HepG2 (cell line): ENCODE measurements at regions not wholly inside any gene's neighbourhood (a gene's known extent, or its start where the extent isn't known, plus 50 kb on each side); places are given as distances from the start of the nearest gene placed in this dataset.

ENCODE experiments used
- ATAC-seq: fragments of 200-7000 bp; cut with Tn5 transposase; 3 replicates; pipeline ENCODE4 v1.9.1; 2020; ENCODE audit warnings: mild to moderate bottlenecking, moderate library complexity
- BruUV-seq: library from RNA; stranded (reverse); fragments of 400-500 nt; replicated peaks from 2 replicates; lab custom pipeline; 2021; lab: Mats Ljungman, UMichigan
- CTCF ChIA-PET: fragments of 300-600 bp; formaldehyde crosslinking; extraction: SDS; loops from one replicate; lab custom pipeline; 2021; ENCODE audit warnings: low total read pairs, inconsistent platforms, low intra/inter-chr PET ratio; lab: Yijun Ruan, JAX
- POLR2A ChIA-PET: fragments of 350-600 bp; sonication (Branson Sonifier 250); formaldehyde crosslinking; loops from one replicate; lab custom pipeline; 2020; ENCODE audit warnings: antibody characterized with exemption, inconsistent platforms; lab: Yijun Ruan, JAX
- DNase-seq: peaks from one replicate; pipeline ENCODE4 v3.0.0-alpha.2; 2015; ENCODE audit warnings: low spot score
- FAIRE-seq: peaks from 3 replicates; lab custom pipeline; 2011; peaks lifted over from hg19 to GRCh38; lab: Jason Lieb, UNC
- H2AFZ ChIP-seq: one replicate; pipeline ENCODE4 v1.6.1; 2011; ENCODE audit warnings: low read length, inconsistent platforms
- H3K27ac ChIP-seq: fragments of 300-600 bp; 3 replicates; pipeline ENCODE4 v1.8.0; 2011; ENCODE audit warnings: mixed run types, mild to moderate bottlenecking, mixed read lengths, low read length, inconsistent platforms; ENCODE audit not compliant: insufficient read depth; ENCODE audit errors: extremely low read length
- H3K27me3 ChIP-seq, 2 experiments: fragments of 200-600 bp in 1 of 2; 2 replicates in 1 of 2; 3 replicates in 1 of 2; pipeline versions ENCODE4 v1.6.0 to v1.8.0; 2011; ENCODE audit warnings: low read length in 2 of 2, mild to moderate bottlenecking in 2 of 2, moderate library complexity in 2 of 2, inconsistent platforms in 1 of 2; ENCODE audit not compliant: insufficient read depth in 2 of 2, control insufficient read depth in 1 of 2
- H3K36me3 ChIP-seq, 2 experiments: fragments of 200-600 bp in 1 of 2; replicated peaks in 1 of 2; 2 replicates in 1 of 2; 3 replicates in 1 of 2; pipeline versions ENCODE4 v1.5.1 to v1.8.0; 2011; ENCODE audit warnings: low read length in 2 of 2, inconsistent platforms in 1 of 2; ENCODE audit not compliant: insufficient read depth in 2 of 2, control insufficient read depth in 1 of 2
- H3K4me1 ChIP-seq: 2 replicates; pipeline ENCODE4 v1.5.1; 2012; ENCODE audit warnings: low read length, inconsistent platforms; ENCODE audit not compliant: insufficient read depth
- H3K4me2 ChIP-seq: 2 replicates; pipeline ENCODE4 v1.6.0; 2011; ENCODE audit warnings: low read depth, low read length, inconsistent platforms
- H3K4me3 ChIP-seq, 3 experiments: fragments of 200-600 bp in 1 of 3; sonication (generic), shearing (Covaris generic) in 1 of 3; replicated peaks in 1 of 3; 2 replicates each; pipeline ENCODE4 v1.5.1; 2011 to 2016; ENCODE audit warnings: low read length in 3 of 3, inconsistent platforms in 2 of 3, low read depth in 2 of 3, mild to moderate bottlenecking in 2 of 3, control low read depth in 1 of 3, mixed read lengths in 1 of 3; ENCODE audit not compliant: insufficient read depth in 1 of 3
- H3K79me2 ChIP-seq: one replicate; pipeline ENCODE4 v1.6.1; 2011; ENCODE audit warnings: low read length, inconsistent platforms; ENCODE audit not compliant: insufficient read depth
- H3K9ac ChIP-seq: 2 replicates; pipeline ENCODE4 v1.6.0; 2011; ENCODE audit warnings: mild to moderate bottlenecking, low read depth, low read length, inconsistent platforms; ENCODE audit not compliant: insufficient read depth
- H3K9me3 ChIP-seq: 2 replicates; pipeline ENCODE4 v1.5.1; 2012; ENCODE audit warnings: mild to moderate bottlenecking, low read length
- H4K20me1 ChIP-seq: 2 replicates; pipeline ENCODE4 v1.6.0; 2011; ENCODE audit warnings: inconsistent platforms, mild to moderate bottlenecking, low read length, moderate library complexity; ENCODE audit not compliant: insufficient read depth
- ADNP ChIP-seq: sonication (generic); formaldehyde crosslinking; IDR thresholded peaks from 2 replicates; pipeline ENCODE4 v1.4.0; 2020; ENCODE audit warnings: missing genetic modification reagents
- AKAP8 ChIP-seq: sonication (generic); formaldehyde crosslinking; IDR thresholded peaks from 2 replicates; pipeline ENCODE4 v1.5.1; 2020; ENCODE audit warnings: mild to moderate bottlenecking, missing genetic modification reagents
- CEBPG ChIP-seq: IDR thresholded peaks from 2 replicates; pipeline ENCODE4 v1.6.1; 2016
- FIP1L1 ChIP-seq: fragments of 200-400 bp; formaldehyde crosslinking; IDR thresholded peaks from 2 replicates; pipeline ENCODE4 v1.6.1; 2018; ENCODE audit warnings: low read depth, mild to moderate bottlenecking, low read length, moderate library complexity, borderline replicate concordance; ENCODE audit not compliant: insufficient read depth
- HMG20A ChIP-seq: IDR thresholded peaks from 2 replicates; pipeline ENCODE4 v1.6.1; 2016; ENCODE audit warnings: borderline replicate concordance
- IRX3 ChIP-seq: sonication (generic); formaldehyde crosslinking; IDR thresholded peaks from 2 replicates; pipeline ENCODE4 v1.8.1; 2023; ENCODE audit warnings: mild to moderate bottlenecking, low read depth, missing genetic modification reagents, borderline replicate concordance
- KLF11 ChIP-seq: IDR thresholded peaks from 2 replicates; pipeline ENCODE4 v1.6.1; 2016; ENCODE audit warnings: missing compliant biosample characterization
- MAFK ChIP-seq, 2 experiments: IDR thresholded peaks in 1 of 2; conservative IDR thresholded peaks in 1 of 2; 2 replicates each; pipeline ENCODE4 v1.6.1; 2011; ENCODE audit warnings: improper control_type of control experiment in 2 of 2, low read length in 2 of 2
- NCOR1 ChIP-seq: fragments of 200-600 bp; sonication (generic); IDR thresholded peaks from 2 replicates; pipeline ENCODE4 v1.7.0; 2017; ENCODE audit warnings: antibody characterized with exemption, low read length, borderline replicate concordance
- NR3C1 ChIP-seq: sonication (generic); formaldehyde crosslinking; IDR thresholded peaks from 2 replicates; pipeline ENCODE4 v1.4.0; 2020; ENCODE audit warnings: missing genetic modification reagents
- PHB2 ChIP-seq: fragments of 450-650 bp; IDR thresholded peaks from 2 replicates; pipeline ENCODE4 v1.6.1; 2018; ENCODE audit not compliant: partially characterized antibody
- PTBP1 ChIP-seq: fragments of 200-400 bp; formaldehyde crosslinking; IDR thresholded peaks from 2 replicates; pipeline ENCODE4 v1.6.1; 2018; ENCODE audit warnings: low read length, low read depth; ENCODE audit not compliant: poor library complexity, severe bottlenecking
- RBM22 ChIP-seq: fragments of 200-400 bp; formaldehyde crosslinking; optimal IDR thresholded peaks from 2 replicates; pipeline ENCODE3; 2017; ENCODE audit warnings: mild to moderate bottlenecking, low read length, moderate library complexity
- ZFP36L2 ChIP-seq: sonication (generic); formaldehyde crosslinking; IDR thresholded peaks from 2 replicates; pipeline ENCODE4 v1.4.0; 2020; ENCODE audit warnings: missing genetic modification reagents
- ZNF274 ChIP-seq: sonication (generic); formaldehyde crosslinking; IDR thresholded peaks from 2 replicates; pipeline ENCODE4 v1.5.1; 2020; ENCODE audit warnings: mild to moderate bottlenecking, missing genetic modification reagents
- ZNF383 ChIP-seq: sonication (generic); formaldehyde crosslinking; IDR thresholded peaks from 2 replicates; pipeline ENCODE4 v1.4.0; 2020; ENCODE audit warnings: missing genetic modification reagents, mild to moderate bottlenecking, borderline replicate concordance
- ZNF619 ChIP-seq: sonication (generic); formaldehyde crosslinking; IDR thresholded peaks from 2 replicates; pipeline ENCODE4 v1.4.0; 2020; ENCODE audit warnings: mild to moderate bottlenecking, missing genetic modification reagents
- in situ Hi-C: cut with HindIII; loops from 2 replicates; pipeline ENCODE4 v1.10.0; 2017; ENCODE audit warnings: low pct_unique_long_range_greater_than_20kb; ENCODE audit not compliant: extremely low pct_ligation_motif_present
- intact Hi-C: fragments of 100-400 bp; cut with micrococcal nuclease; formaldehyde crosslinking; loops from one replicate; pipeline ENCODE4 v1.10.0; 2022; ENCODE audit not compliant: unreplicated experiment
- TF ChIP-seq, protein P1 (sequence below): IDR thresholded peaks from 2 replicates; pipeline ENCODE4 v1.6.1; 2016; ENCODE audit warnings: control low read depth
- TF ChIP-seq, protein P2 (sequence below): sonication (generic); formaldehyde crosslinking; IDR thresholded peaks from 2 replicates; pipeline ENCODE4 v1.9.0; 2021; ENCODE audit warnings: missing genetic modification reagents, borderline replicate concordance
- TF ChIP-seq, protein P3 (sequence below): sonication (generic); formaldehyde crosslinking; IDR thresholded peaks from 2 replicates; pipeline ENCODE4 v1.5.0; 2020; ENCODE audit warnings: missing genetic modification reagents

DNA sequence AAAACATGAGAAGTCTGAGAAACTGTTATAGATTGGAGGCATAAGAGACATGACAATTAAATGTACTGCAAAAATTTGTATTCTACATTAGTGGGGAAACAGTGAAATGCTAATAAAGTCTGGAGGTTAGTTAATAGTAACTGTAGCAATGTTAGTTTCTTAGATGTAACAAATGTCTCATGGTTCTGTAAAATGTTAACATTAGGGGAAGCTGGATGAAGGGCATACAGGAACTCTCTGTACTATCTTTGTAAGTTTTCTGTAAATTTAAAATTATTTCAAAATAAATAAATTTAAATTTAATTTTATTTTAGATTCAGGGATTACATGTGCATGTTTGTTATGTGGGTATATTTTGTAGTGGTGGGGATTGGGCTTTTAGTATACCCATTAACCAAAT is 70.0 kb upstream of the IRX6 start:
- in situ Hi-C loops = loop anchor here (10.0 to 25.0 kb wide), 2 partner anchors 1317 to 1709 kb away; no protein-coding TSS in a partner anchor
- no peaks in the 10 kb centered on the region for H4K20me1 ChIP-seq
- TF ChIP-seq CEBPG (CRISPR knock-in tag) = no peak
- TF ChIP-seq ADNP (CRISPR knock-in tag) = no peak
- no peak for TF ChIP-seq ZNF274 (CRISPR knock-in tag)
- TF ChIP-seq AKAP8 (CRISPR knock-in tag) = no peak
- TF ChIP-seq ZNF619 = no peak
- no peak for TF ChIP-seq NCOR1
- no peak for TF ChIP-seq RBM22
- no peak for TF ChIP-seq FIP1L1
- TF ChIP-seq PTBP1 = no peak
- TF ChIP-seq, protein P1, sequence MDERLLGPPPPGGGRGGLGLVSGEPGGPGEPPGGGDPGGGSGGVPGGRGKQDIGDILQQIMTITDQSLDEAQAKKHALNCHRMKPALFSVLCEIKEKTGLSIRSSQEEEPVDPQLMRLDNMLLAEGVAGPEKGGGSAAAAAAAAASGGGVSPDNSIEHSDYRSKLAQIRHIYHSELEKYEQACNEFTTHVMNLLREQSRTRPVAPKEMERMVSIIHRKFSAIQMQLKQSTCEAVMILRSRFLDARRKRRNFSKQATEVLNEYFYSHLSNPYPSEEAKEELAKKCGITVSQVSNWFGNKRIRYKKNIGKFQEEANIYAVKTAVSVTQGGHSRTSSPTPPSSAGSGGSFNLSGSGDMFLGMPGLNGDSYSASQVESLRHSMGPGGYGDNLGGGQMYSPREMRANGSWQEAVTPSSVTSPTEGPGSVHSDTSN (CRISPR knock-in tag) = no peak
- TF ChIP-seq, protein P2, sequence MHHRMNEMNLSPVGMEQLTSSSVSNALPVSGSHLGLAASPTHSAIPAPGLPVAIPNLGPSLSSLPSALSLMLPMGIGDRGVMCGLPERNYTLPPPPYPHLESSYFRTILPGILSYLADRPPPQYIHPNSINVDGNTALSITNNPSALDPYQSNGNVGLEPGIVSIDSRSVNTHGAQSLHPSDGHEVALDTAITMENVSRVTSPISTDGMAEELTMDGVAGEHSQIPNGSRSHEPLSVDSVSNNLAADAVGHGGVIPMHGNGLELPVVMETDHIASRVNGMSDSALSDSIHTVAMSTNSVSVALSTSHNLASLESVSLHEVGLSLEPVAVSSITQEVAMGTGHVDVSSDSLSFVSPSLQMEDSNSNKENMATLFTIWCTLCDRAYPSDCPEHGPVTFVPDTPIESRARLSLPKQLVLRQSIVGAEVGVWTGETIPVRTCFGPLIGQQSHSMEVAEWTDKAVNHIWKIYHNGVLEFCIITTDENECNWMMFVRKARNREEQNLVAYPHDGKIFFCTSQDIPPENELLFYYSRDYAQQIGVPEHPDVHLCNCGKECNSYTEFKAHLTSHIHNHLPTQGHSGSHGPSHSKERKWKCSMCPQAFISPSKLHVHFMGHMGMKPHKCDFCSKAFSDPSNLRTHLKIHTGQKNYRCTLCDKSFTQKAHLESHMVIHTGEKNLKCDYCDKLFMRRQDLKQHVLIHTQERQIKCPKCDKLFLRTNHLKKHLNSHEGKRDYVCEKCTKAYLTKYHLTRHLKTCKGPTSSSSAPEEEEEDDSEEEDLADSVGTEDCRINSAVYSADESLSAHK (CRISPR knock-in tag) = no peak
- TF ChIP-seq HMG20A (CRISPR knock-in tag) = no peak
- TF ChIP-seq IRX3 (CRISPR knock-in tag) = no peak
- TF ChIP-seq KLF11 = no peak
- no peak for TF ChIP-seq ZFP36L2
- no peak for TF ChIP-seq MAFK (conservative IDR thresholded peaks at IDR 0.05 in 1 of 2, IDR thresholded peaks at IDR 0.05 in 1 of 2; ENCODE audit: low read length in 2 of 2)
- TF ChIP-seq, protein P3, sequence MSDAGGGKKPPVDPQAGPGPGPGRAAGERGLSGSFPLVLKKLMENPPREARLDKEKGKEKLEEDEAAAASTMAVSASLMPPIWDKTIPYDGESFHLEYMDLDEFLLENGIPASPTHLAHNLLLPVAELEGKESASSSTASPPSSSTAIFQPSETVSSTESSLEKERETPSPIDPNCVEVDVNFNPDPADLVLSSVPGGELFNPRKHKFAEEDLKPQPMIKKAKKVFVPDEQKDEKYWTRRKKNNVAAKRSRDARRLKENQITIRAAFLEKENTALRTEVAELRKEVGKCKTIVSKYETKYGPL (CRISPR knock-in tag) = no peak
- no peak for TF ChIP-seq PHB2
- TF ChIP-seq ZNF383 (CRISPR knock-in tag) = no peak
- TF ChIP-seq NR3C1 (CRISPR knock-in tag) = no peak
- TF ChIP-seq, all 625 proteins: peak for 0
- DNase-seq = no peak
- Histone ChIP-seq H3K27ac (no peak overlapping the region), H3K36me3 (no peaks in the 10 kb centered on the region), H3K27me3 (no peaks in the 10 kb centered on the region; a peak in 2 of 5 replicates), H3K4me2 (no peak overlapping the region), H3K9me3 (no peaks in the 10 kb centered on the region), H2AFZ (no peak overlapping the region), H3K9ac (no peak overlapping the region), H3K79me2 (no peaks in the 10 kb centered on the region), H3K4me1 (no peaks in the 10 kb centered on the region), H3K4me3 (no peak overlapping the region)
- no TSS peak for BruUV-seq
- no peak for FAIRE-seq
- ChIA-PET CTCF (no interaction called here), POLR2A (no interaction called here)
- intact Hi-C loops = no loop called here
- no peak for ATAC-seq
